Suppressor macrophage (primary cell): ENCODE measurements at regions not wholly inside any gene's neighbourhood (a gene's known extent, or its start where the extent isn't known, plus 50 kb on each side); places are given as distances from the start of the nearest gene placed in this dataset.

Experiments
- DNase-seq, 4 experiments: peaks; one replicate each; pipeline ENCODE4 v3.0.0-alpha.2; 2020 to 2022

DNA sequence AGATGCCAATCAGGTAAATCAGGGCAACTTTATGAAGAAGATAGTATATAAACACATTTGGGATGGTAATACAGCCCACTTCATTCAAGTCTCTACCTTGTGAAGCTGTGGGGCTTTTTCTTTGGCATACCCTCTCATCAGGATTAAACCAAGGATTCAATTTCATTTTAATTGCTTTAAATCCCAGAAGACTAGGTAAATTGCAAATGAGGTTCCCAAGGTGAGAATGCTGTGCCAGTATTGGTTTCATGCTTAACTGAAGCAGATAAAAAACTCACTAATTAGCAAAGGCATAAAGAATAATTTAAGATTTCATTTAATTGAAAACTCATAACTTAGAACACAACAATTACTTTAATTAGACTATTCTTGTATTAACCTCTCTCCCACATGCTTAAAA is 1218.1 kb downstream of the FAM181B start:
- DNase-seq = no peak

DNA sequence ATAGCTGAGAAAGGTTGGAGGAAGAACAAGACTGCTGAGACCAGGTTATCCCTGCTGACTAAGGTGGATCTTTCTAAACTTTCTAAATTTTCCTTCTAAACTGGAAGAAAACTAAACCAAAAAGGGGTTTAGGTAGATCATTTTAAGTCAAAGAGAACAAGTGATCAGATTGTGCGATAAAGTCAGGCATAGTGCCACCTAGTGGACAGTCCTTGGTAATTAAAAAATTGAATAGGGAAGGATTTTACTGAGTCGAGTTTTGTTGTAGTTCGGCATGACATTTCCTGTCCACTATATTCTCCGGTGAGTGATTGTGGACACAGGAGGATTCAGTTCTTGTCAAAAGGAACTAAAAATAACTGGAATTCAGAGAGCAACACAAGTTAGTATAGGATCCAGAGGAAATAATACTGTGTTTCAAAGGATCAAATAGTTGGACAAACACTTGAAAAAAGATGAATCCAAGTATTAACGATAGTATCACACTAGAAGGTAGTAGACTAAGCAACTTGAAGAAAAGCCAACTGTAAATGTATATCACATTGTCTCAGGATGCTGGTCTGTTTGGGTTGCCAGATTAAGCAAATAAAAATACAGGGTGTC is 1236.4 kb downstream of the FAM181B start:
- DNase-seq = peak; percentile 43 to 63 (median 48)

DNA sequence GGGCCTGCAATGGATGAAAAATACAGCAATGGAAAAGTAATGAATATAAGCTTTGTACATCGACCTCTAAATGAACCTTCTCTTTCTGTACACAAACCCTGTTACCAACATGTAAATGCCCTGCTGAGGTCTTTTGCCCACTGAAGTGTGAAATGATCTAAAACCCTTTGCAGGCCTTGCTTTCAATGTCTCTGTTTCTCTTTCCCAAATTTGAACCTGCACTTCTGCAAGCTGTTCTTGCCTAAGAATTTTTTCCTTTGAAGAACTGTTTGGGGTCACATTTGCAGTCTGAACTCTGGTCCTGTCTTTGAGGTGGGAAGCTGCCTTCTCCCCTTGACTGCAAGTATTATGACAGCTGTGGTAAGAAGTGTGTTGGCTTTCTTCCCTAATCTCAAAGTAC is 1237.1 kb downstream of the FAM181B start:
- DNase-seq = no peak

DNA sequence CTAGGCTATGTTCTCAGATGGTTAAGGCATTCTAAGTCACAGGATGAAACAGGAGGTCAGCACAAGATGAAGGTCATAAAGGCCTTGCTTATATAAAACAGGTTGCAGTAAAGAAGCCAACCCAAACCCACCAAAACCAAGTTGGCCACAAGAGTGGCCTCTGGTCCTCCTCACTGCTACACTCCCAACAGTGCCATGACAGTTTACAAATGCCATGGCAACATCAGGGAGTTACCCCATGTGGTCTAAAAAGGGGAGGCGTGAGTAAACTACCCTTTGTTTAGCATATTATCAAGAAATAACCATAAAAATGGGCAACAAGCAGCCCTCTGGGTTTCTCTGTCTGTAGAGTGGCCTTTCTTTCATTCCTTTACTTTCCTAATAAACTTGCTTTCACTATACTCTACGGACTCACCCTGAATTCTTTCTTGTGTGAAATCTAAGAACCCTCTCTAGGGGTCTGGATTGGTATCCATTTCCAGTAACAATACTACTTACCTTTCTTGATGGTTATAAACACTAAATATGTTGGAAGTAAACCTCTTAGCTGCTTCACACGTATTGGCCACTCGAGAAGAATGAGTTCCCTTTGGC is 1237.9 kb downstream of the FAM181B start:
- no peak for DNase-seq

DNA sequence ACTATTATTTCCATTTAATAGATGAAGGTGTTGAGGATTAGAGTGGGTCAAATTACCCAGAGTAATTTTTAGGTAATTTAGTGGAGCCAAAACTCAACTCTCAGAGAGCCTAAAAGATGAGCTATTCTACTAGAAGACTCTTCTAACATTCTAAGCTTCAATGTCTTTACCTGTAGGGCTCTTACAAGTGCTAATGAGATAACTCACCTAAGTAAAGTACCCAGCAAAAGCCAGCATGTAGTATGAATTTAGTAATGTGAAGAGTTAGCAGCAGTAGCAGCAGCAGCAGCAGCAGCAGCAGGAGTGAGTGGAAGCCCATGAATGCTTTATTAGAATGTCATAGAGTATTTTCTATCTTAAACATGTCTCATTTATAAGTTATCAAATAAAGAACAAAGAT is 1239.2 kb downstream of the FAM181B start:
- no peak for DNase-seq

DNA sequence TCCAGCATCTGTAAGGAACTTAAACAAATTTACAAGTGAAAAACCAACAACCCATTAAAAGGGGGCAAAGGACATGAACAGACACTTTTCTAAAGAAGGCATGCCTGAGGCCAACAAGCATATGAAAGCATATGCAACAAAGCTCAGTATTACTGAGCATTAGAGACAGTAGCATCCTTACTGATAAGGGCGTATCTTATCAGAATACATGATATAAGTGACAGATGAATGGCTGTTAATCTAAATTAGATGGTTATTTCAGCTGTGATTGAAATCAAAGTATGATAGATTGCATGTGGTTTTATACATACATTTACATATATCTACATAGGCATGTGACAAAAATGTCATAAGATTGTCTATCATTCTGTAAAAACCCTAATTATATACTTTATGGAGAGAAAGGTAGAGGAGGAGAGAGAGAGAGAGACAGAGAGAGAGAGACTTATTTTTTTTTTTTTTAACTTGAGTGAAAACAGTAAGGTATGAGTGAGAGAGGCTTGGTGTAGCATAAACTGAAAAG is 1240.7 kb downstream of the FAM181B start:
- DNase-seq = no peak

DNA sequence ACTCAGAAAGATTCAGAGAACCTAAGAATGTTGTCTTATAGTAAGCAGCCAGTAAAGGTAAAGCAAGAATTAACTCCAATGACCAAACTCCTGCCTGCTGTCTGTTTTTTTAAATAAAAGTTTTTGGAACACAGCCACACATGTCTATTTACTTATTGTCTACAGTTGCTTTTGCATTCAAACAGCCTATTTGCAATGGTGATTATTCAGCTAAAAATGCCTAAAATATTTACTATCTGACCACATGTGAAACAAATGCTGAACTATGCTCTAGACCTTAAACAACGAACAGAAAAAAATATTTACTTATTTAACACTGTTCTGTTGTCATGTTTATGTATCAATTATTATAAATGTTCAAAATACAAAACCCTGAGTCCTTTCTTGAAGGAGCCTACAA is 1246.6 kb downstream of the FAM181B start:
- no peak for DNase-seq

DNA sequence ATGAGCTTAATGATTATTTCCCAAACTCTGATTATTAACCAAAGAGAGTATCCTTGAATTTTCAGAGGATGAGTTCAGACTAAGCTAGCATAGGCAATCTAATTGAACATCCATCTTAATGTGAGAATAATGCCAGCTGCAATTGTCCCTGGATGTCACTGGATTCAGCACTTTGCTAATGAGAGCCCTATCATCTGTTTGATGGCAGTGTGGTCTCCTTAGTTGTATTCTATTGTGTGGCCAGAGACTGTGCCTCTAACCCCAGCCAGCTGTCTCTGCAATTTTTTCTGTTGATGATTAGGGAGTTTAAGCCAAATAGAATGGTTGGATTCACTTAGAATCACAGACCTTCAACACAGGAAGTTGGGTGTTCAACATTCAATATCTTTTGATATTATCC is 1249.5 kb downstream of the FAM181B start:
- no peak for DNase-seq

DNA sequence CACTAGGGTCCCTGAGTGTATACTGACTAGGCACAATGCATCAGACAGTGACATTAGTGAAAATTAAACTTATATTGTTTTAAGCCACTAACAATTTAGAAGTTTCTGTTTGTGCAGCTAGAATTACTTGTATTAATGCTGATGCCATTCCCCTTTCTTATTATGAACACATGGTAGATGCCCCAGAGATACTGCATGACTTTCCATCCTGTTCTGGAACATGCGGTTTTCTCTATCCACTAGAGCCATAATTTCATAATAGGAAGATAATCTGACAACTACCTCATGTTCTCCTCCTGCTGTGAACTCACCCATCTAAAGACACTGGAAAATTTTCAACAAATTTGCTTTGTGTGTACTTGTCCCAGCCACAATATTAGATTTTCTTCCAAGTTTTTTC is 1256.4 kb downstream of the FAM181B start:
- DNase-seq = no peak

DNA sequence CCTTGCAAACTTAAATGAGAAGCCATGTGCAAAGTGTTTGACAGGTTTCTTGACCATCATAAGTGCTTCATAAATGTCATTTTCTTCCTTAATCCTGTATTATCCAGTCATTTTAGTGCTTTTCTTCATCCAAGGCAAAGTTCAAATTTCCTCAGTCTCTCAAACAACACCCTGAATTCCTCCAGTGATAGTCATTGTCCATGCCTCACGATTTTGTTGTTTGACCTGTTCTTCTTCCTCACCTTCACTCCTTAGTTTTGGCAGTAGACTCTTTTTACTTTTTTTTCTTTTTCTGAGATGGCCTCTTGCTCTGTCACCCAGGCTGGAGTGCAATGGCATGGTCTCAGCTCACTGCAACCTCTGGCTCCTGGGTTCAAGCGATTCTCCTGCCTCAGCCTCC is 1257.3 kb downstream of the FAM181B start:
- DNase-seq = no peak

DNA sequence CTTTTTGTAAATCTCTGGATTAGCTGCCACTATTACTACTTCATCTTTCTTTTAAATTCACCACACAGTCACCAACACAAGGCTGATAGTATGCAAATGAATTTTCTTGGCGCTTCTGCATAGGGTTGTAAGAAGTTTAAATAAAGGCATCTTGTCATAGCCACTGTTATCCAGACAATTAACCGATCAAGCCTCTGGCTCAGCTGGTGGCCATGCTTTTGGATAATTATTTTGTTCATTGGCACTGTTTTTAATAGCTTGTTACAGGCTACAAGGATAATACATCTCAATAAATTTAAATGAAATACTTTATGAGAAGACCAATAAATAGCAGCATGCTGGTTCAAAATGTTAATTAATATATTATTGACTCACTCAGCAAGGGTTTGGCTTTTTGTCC is 1261.0 kb downstream of the FAM181B start:
- DNase-seq = no peak

DNA sequence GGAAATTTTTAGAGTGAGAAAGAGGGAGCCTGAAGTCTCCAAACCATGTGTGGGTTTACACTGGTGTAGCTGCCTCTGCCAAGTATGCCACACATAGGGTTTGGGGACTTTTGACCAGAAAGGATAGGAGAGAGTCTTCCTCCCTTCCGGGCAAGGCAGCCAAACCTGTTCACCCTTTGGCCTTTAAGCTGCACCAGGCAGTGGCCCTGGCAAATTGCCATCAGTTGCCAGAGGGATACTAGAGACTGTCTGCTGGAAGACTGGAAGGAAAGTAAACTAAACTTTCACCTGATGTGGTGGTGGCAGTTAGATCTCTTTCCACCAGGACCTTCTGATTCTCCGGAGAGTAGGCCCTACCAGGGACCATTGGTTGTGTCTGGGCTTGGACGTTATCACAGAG is 1263.2 kb downstream of the FAM181B start:
- no peak for DNase-seq

DNA sequence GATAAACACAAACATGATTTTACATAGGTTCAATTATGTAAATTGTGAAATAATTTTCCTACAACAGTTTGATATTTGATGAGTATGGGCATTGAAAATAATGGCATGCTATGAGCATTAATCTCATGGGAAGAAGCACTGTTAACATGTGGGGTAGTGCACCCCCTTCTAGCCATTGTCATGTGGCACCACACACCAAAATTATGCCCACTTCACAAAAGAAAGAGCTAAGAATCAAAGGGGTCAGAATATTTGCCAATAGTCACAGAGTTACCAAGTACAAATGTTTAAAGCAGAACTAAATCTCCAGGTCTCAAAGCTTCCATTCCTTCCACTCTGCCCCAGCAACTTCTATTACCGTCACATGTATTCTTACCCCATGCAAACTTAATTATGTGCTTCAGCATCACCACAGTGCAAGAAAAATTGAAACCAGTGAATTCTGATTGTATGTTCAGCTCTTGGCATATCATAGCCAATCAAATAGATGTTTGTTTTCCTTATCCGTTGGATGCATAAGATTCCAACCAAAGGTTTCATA is 1273.8 kb downstream of the FAM181B start:
- DNase-seq = no peak

DNA sequence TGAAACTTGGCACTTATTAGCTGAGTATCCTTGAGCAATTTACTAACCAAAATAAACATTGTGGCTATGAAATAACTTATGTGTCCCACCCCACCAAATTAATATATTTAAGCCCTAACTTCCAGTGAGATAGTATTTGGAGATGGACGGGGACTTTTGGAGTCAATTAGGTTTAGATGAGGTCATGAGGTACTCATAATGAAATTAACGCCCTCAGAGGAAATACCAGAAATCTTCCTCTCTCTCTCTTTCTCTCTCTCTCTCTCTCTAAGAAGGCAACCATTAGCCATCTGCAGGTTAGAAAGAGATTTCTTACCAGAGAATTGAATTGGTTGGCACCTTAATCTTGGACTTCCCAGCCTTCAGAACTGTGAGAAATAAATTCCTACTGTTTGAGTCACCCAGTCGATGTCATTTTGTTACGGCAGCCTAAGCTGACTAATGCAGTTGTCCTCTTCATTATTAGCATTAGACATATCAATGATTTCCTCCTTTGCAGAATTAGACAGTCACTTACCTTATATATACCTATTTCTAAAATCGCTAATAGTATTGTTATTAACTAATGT is 1284.0 kb downstream of the FAM181B start:
- no peak for DNase-seq

DNA sequence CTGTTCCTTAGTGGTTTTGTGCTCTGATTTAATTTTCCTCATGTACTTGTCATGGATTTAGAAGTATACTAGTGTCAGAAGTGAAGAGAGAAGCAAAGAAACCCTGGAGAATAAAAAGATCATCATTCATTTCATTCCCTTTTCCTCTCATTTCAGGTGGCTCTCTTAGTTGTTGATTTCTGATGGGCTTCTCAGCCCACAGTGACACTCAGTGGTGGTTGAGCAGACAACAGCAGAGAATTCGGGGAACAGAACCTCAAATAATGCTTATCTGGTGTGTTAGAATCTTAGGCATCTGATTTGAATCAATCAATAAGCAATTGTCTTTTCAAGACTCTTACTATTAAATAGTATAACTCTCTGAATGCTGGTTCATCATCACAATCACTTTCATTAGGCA is 1289.4 kb downstream of the FAM181B start:
- no peak for DNase-seq

DNA sequence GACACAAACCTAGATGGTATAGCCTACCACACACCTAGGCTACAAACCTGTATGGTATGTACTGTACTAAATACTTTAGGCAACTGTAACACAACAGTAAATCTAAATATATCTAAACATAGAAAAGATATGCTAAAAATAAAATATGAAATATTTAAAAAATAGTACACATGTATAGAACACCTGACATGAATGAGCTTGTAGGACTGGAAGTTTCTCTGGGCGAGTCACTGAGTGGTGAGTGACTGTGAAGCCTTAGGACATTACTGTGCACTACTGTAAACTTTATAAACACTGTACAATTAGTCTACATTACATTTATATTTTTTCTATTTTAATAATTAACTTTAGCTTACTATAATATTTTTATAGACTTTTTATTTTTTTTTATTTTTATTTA is 1301.3 kb downstream of the FAM181B start:
- DNase-seq = no peak

DNA sequence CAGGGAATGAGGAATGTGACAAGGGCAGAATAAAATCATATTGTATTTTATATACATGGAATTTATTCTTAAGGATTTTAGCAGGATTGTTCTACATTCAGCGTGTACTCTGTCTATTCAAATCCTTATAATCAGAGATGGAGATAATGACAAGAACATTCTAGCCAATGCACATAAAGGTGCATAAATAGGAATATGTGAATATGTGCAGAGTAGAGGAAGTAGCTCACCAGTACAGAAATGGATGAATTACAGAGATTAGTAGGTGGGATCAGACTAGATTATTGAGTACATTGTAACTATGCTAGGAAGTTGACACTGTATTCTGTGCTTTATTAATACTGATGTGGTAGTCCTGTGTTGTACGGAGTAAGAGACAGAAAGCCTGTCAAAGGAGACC is 1308.8 kb downstream of the FAM181B start:
- DNase-seq = no peak

DNA sequence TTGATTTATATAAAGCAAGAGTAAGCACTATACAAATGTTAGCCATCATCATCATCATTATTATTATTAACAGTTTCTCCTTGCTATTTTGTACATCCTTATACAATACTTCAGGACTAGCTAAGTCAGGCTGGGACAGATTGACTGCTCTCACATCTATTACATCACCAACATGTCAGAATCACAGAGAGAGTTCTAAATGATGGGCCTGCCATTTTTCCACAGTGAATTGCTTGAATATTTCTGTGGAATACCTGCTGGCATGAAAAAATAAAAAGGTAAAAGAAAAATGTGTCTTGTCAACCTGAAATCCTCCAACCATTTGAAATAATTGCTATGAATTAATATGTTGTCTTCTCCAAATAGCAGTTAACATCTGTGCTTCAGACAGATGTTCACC is 1311.3 kb downstream of the FAM181B start:
- DNase-seq = no peak

DNA sequence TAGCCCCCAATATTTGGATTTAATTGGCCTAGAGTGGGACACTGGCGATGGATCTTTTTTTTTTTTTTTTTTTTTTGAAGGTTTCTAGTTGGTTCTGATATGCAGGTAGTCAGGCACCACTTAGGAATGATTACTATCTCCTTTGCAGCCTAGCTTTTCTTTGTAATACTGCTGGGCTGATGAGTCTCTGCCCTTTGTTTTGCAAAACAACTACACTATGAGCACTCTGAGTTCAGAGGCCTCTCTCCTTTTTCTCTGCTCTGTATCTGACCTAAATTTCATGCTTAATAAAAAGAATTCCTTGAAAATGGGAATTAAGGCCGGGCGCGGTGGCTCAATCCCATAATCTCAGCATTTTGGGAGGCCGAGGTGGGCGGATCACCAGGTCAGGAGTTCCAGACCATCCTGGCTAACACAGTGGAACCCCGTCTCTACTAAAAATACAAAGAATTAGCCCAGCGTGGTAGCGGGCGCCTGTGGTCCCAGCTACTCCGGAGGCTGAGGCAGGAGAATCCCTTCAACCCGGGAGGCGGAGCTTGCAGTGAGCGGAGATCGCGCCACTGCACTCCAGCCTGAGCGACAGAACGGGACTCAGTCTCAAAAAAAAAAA is 1312.3 kb downstream of the FAM181B start:
- DNase-seq = no peak

DNA sequence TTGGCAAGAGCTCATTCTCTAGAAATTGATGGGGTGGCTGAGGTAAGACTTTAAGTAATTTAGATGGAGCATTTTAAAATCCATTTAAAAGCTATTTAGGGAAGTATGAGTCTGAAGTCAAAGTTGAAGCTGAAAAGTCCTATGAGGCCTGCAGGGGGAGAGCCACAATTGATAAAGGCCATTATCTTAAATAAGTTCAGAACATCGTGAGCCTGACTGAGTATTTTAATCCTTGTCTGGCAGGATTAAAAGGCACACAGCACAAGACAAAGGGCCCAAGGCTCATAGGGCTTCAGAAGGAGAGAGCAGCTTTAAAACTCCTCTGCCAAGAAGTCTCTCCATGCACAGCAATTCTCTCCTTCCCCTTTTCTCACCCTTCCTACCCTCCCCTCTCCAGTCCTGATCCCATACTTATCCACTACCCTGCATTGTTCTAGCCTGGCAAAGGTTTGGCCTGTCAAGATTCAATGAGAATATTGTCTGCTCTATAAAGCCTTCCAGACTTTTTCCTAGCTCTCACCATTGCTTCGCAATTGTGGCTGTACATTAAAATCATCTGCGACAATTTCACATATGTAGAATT is 1312.9 kb downstream of the FAM181B start:
- no peak for DNase-seq

DNA sequence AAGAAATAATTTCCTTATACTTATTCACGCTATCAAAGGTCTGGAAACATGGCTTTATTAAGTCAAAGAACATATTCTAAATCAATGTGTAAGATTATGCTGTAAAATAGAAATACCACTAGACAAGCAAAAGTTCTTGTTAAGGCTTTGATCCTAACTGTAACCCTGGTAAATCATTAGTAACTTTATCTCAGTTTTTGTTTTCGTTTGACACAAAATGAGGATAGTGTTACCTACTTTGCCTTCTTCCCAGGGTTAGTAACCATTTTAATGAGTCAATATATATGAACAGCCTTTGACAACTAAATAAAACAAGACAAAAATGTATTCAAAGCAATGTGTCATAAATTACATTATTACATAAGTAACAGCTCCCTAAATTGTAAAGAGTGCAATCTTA is 1336.3 kb downstream of the FAM181B start:
- DNase-seq = no peak

DNA sequence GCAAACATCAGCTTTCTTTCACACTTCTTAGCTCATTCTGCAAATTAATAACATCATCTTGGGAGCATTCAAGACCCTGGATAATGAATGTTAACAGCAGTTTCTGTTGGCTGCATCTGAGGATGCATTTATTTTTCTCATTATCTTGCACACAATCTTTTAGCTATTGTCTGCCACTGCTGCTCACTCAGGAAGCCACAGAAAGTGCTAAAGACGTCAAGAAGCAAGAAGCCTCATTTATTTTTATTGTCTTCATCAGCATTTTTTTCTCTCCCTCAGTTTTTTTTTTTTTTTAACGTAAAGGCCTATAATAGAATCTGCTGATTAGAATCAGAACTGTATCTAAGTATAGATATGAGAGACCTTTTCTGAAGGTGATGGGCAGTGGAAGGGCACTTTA is 1339.4 kb downstream of the FAM181B start:
- no peak for DNase-seq

DNA sequence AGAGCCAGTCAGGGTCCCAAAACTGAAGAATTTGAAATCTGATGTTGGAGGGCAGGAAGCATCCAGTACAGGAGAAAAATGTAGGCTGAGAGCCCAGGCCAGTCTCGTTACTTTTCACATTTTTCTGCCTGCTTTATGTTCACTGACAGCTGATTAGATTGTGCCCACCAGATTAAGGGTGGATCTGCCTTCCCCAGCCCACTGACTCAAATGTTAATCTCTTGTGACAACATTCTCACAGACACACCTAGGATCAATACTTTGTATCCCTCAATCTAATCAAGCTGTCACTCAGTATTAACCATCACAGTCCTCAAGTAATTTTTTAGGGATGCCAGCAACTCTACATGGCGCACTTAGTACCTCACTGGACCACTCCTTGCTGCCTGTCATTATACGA is 1345.3 kb downstream of the FAM181B start:
- no peak for DNase-seq
